Panc1 (cell line): ENCODE measurements at regions not wholly inside any gene's neighbourhood (a gene's known extent, or its start where the extent isn't known, plus 50 kb on each side); places are given as distances from the start of the nearest gene placed in this dataset.

ENCODE experiments used
- POLR2AphosphoS5 ChIP-seq: IDR thresholded peaks from 2 replicates; pipeline ENCODE4 v1.6.1; 2012; ENCODE audit warnings: mild to moderate bottlenecking, low read depth, low read length, moderate library complexity
- TF ChIP-seq, protein P1 (sequence below): fragments of 450-650 bp; IDR thresholded peaks from 2 replicates; pipeline ENCODE4 v1.5.1; 2017; ENCODE audit warnings: mild to moderate bottlenecking
- TF ChIP-seq, protein P2 (sequence below), 2 experiments: IDR thresholded peaks; 2 replicates each; pipeline ENCODE4 v1.6.1; 2011 to 2012; ENCODE audit warnings: low read depth in 2 of 2, control low read depth in 1 of 2, low read length in 1 of 2, mild to moderate bottlenecking in 1 of 2, moderate library complexity in 1 of 2; ENCODE audit not compliant: insufficient read depth in 1 of 2

DNA sequence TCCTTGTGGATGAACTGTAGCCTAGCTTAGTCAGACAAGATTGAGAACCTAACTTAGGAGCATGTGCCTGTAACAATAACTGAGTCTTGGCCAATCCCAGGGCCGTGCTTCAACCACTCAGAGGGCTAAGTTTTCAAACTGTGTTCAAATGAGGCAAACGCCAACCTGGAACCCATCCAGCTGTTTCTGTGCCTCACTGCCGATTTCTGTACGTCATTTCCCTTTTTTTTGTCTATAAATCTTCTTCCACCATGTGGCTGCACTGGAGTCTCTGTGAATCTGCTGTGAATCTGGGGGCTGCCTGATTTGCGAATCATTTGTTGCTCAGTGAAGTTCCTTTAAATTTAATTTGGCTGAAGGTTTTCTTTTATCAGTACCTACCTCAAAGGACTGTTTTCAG lies 115.0 kb upstream of the CHD6 start:
- TF ChIP-seq, protein P1, sequence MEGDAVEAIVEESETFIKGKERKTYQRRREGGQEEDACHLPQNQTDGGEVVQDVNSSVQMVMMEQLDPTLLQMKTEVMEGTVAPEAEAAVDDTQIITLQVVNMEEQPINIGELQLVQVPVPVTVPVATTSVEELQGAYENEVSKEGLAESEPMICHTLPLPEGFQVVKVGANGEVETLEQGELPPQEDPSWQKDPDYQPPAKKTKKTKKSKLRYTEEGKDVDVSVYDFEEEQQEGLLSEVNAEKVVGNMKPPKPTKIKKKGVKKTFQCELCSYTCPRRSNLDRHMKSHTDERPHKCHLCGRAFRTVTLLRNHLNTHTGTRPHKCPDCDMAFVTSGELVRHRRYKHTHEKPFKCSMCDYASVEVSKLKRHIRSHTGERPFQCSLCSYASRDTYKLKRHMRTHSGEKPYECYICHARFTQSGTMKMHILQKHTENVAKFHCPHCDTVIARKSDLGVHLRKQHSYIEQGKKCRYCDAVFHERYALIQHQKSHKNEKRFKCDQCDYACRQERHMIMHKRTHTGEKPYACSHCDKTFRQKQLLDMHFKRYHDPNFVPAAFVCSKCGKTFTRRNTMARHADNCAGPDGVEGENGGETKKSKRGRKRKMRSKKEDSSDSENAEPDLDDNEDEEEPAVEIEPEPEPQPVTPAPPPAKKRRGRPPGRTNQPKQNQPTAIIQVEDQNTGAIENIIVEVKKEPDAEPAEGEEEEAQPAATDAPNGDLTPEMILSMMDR: no peak
- TF ChIP-seq, protein P2, sequence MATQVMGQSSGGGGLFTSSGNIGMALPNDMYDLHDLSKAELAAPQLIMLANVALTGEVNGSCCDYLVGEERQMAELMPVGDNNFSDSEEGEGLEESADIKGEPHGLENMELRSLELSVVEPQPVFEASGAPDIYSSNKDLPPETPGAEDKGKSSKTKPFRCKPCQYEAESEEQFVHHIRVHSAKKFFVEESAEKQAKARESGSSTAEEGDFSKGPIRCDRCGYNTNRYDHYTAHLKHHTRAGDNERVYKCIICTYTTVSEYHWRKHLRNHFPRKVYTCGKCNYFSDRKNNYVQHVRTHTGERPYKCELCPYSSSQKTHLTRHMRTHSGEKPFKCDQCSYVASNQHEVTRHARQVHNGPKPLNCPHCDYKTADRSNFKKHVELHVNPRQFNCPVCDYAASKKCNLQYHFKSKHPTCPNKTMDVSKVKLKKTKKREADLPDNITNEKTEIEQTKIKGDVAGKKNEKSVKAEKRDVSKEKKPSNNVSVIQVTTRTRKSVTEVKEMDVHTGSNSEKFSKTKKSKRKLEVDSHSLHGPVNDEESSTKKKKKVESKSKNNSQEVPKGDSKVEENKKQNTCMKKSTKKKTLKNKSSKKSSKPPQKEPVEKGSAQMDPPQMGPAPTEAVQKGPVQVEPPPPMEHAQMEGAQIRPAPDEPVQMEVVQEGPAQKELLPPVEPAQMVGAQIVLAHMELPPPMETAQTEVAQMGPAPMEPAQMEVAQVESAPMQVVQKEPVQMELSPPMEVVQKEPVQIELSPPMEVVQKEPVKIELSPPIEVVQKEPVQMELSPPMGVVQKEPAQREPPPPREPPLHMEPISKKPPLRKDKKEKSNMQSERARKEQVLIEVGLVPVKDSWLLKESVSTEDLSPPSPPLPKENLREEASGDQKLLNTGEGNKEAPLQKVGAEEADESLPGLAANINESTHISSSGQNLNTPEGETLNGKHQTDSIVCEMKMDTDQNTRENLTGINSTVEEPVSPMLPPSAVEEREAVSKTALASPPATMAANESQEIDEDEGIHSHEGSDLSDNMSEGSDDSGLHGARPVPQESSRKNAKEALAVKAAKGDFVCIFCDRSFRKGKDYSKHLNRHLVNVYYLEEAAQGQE (IDR thresholded peaks at IDR 0.05; ENCODE audit: insufficient read depth in 1 of 2, low read depth in 2 of 2, low read length in 1 of 2): no peak
- no peak for TF ChIP-seq POLR2AphosphoS5
